Esophagus (tissue), 2 donors: ENCODE measurements at regions not wholly inside any gene's neighbourhood (a gene's known extent, or its start where the extent isn't known, plus 50 kb on each side); places are given as distances from the start of the nearest gene placed in this dataset.
"Not testable (repeated sequence)": the region's sequence is repeated elsewhere in the genome, so short reads cannot be mapped to it uniquely, and the experiment has no call there.

ENCODE experiments used
- H3K27ac ChIP-seq, 2 donors: one replicate each; pipeline ENCODE4 v1.5.1; 2013; ENCODE audit warnings: low read depth in 2 of 2, mild to moderate bottlenecking in 2 of 2, inconsistent platforms in 1 of 2, low read length in 1 of 2, moderate library complexity in 1 of 2
- H3K27me3 ChIP-seq, 2 donors: one replicate each; pipeline ENCODE4 v1.6.1; 2013; ENCODE audit warnings: low read length in 2 of 2, control low read depth in 1 of 2, mild to moderate bottlenecking in 1 of 2; ENCODE audit not compliant: insufficient read depth in 2 of 2, control insufficient read depth in 1 of 2
- H3K36me3 ChIP-seq, 2 donors: one replicate each; pipeline ENCODE4 v1.6.1; 2013; ENCODE audit warnings: low read length in 1 of 2; ENCODE audit not compliant: control insufficient read depth in 2 of 2, insufficient read depth in 2 of 2
- H3K4me1 ChIP-seq, 2 donors: one replicate each; pipeline ENCODE4 v1.6.1; 2013; ENCODE audit warnings: low read length in 1 of 2; ENCODE audit not compliant: control insufficient read depth in 2 of 2, insufficient read depth in 2 of 2
- H3K4me3 ChIP-seq, 2 donors: one replicate each; pipeline ENCODE4 v1.5.1; 2013; ENCODE audit warnings: low read length in 2 of 2, mild to moderate bottlenecking in 2 of 2, low read depth in 1 of 2, moderate library complexity in 1 of 2
- H3K9me3 ChIP-seq, 2 donors: one replicate each; pipeline ENCODE4 v1.6.1; 2013; ENCODE audit warnings: mild to moderate bottlenecking in 2 of 2, low read depth in 1 of 2, low read length in 1 of 2, moderate library complexity in 1 of 2; ENCODE audit not compliant: control insufficient read depth in 2 of 2, insufficient read depth in 1 of 2
- whole genome bisulfite sequencing, 2 donors: extraction: QIAGEN DNeasy Blood & Tissue Kit; methylation state at CpG; one replicate each; pipeline ENCODE4 v1.1.7; 2013; 5-methylcytosine and 5-hydroxymethylcytosine counted together
- donor health status: healthy with polysubstance abuse.
- donor health status: Bipolar disorder and iron deficiency.

DNA sequence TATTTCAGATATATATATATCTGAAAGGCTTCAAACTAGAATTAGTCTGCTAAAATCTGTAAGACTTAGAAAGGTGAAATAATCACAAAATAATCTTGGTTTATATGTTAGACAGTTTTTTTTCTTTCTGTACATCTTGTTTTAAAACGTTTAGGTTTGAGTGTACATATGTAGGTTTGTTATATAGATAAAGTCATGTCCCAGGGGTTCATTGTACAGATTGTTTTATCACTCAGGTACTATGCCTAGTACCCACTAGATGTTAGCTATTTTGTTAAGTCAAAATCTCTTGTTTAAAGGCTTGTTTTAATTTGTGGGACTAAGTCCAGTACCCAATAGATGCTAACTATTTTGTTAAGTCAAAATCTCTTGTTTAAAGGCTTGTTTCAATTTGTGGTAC is 1339.0 kb upstream of the CITED2 start:
- WGBS, 2 donors, result 63 to 64% methylated on average over 1 of the region's 1 CpG
- Histone ChIP-seq H3K4me3 (no peak overlapping the region), H3K27me3 (no peaks in the 10 kb centered on the region), H3K27ac (no peak overlapping the region), H3K9me3 (no peaks in the 10 kb centered on the region), H3K4me1 (no peaks in the 10 kb centered on the region), H3K36me3 (no peaks in the 10 kb centered on the region)

DNA sequence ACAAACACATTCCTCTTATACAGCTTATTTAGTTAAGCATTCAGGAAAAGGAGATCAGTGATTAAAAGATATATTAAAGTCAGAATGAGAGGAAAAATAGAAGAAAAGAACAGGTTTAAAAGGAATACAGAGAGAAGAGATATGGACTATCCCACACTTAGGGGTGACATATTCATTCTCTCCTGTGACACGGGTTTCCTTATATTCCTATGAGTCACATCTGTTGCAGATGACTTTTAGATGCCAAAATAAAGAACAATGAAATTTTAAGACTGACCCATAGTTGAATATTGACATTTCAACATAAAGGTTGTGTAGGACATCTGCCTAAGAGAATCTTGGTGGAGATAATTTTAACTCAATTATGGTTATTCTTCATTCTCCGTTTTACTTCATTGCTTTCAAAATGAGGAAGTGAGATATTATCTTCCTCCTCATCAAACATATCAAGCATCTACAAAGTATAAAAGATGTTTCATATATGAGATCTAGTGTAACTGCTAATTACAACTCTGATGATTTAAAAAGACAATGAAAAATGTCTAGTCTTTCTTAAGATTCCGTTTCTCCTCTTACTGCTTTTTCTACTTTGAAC is 1336.7 kb upstream of the CITED2 start:
- H3K27me3 ChIP-seq, result no peaks in the 10 kb centered on the region
- H3K4me1 ChIP-seq, result no peaks in the 10 kb centered on the region
- H3K36me3 ChIP-seq, result no peaks in the 10 kb centered on the region
- H3K27ac ChIP-seq, result no peak overlapping the region
- H3K9me3 ChIP-seq, result no peaks in the 10 kb centered on the region
- 69% methylated on average over 3 of the region's 3 CpGs for WGBS, 2 donors
- no peak overlapping the region for H3K4me3 ChIP-seq

DNA sequence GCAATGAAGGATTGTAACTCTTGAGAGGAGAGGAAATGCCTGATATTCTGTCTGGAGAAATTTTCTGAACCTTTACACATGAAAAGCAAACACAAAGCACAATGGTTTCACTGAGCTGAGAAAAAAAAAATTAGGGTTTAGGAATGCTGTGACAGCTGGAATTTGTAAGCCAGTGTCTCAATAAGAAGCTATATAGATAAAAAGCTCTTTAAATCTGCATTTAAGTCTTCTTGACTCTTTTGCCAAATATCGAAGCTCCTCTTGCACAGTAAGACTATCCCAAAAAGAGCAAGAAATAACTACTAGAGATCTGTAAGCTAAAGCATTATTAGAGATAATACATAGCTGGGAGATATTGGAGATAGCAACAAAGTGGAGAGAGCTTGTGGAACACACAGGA is 1334.0 kb upstream of the CITED2 start:
- H3K27ac ChIP-seq, result no peak overlapping the region
- 29 to 31% methylated on average over 1 of the region's 1 CpG for WGBS, 2 donors
- H3K36me3 ChIP-seq, result no peaks in the 10 kb centered on the region
- no peaks in the 10 kb centered on the region for H3K27me3 ChIP-seq
- H3K4me1 ChIP-seq, result no peaks in the 10 kb centered on the region
- no peak overlapping the region for H3K4me3 ChIP-seq
- H3K9me3 ChIP-seq, result no peaks in the 10 kb centered on the region

DNA sequence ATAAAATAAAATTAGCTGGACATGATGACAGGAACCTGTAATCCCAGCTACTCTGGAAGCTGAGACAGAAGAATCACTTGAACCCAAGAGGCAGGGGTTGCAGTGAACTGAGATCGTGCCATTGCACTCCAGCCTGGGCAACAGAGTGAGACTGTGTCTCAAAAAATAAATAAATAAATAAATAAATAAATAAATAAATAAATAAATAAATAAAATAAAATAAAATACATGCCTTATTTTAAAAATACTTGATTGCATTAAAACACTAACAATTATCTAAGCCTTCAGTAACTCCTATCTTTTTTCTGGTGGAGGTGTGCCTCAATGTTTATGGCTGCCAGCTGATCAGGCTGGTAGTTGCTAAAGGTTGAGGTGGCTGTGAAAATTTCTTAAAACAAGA is 1329.6 kb upstream of the CITED2 start:
- not testable (repeated sequence) for H3K36me3 ChIP-seq, H3K4me3 ChIP-seq, H3K27ac ChIP-seq, H3K27me3 ChIP-seq, H3K9me3 ChIP-seq, H3K4me1 ChIP-seq
- WGBS, 2 donors, result 86 to 88% methylated on average over 1 of the region's 1 CpG

DNA sequence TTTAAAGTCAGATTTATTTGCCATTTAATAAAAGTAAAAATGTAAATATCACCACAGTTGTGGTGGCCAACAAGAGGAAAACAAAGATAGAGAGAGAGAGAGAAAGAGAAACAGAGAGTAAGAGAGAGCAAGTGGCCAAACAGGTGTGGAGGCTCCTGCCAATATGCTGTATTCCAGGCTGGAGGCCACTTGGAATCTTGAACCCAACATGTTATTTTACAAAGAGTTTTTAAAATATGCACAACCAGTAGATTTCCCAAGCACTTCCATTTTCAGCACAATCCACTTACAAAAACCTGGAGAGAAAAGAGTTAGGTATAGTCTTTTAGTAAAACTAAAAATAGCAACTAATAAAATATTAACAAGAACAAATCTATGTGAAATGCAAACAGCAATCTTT is 1323.1 kb upstream of the CITED2 start:
- H3K36me3 ChIP-seq, result no peaks in the 10 kb centered on the region

DNA sequence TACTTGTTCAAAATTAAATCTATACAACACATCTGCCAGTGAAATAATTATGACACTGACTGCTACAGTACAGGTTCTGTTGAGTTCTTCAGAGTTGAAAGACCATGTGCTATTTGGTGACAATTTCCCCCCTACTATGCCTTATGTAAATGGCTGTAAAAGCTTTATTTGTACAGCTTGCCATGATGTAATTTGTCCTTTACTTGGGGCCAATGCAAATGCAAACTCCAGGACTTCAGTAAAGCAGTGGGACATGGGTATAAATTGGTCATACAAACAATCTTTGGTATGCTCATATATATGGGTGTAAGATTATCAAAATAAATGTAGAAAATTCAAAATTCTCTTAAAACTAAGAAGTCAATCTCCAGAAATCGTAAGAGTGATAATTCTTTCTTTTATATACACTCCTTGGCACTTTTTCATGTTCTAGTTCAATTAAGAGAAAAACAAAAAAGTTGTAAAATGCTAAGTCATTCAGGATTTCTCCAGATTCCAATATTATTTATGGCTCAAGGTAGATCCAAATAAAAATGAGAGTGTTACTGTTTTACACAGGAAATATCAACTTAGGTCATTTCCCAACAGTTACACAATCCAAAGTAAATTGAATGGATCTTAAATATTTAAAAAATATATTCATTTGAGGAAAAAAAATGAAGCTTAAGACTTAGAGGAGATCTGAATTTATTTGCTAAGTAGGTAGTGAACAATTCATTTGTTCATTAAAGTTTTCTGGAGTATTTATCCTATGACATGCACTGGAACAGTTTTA is 1310.5 kb upstream of the CITED2 start:
- H3K36me3 ChIP-seq, result no peaks in the 10 kb centered on the region
- no peaks in the 10 kb centered on the region for H3K9me3 ChIP-seq
- 74 to 79% methylated on average over 1 of the region's 1 CpG for WGBS, 2 donors
- H3K4me1 ChIP-seq, result no peaks in the 10 kb centered on the region
- no peak overlapping the region for H3K4me3 ChIP-seq
- H3K27me3 ChIP-seq, result no peaks in the 10 kb centered on the region
- no peak overlapping the region for H3K27ac ChIP-seq

More for the DNA sequence above, 1323.1 kb upstream of the CITED2 start:
- Histone ChIP-seq H3K4me3 (no peak overlapping the region), H3K27ac (no peak overlapping the region), H3K27me3 (no peaks in the 10 kb centered on the region), H3K4me1 (no peaks in the 10 kb centered on the region), H3K9me3 (peaks cover 0 to 2% of the 10 kb centered on the region in 2 donors)

DNA sequence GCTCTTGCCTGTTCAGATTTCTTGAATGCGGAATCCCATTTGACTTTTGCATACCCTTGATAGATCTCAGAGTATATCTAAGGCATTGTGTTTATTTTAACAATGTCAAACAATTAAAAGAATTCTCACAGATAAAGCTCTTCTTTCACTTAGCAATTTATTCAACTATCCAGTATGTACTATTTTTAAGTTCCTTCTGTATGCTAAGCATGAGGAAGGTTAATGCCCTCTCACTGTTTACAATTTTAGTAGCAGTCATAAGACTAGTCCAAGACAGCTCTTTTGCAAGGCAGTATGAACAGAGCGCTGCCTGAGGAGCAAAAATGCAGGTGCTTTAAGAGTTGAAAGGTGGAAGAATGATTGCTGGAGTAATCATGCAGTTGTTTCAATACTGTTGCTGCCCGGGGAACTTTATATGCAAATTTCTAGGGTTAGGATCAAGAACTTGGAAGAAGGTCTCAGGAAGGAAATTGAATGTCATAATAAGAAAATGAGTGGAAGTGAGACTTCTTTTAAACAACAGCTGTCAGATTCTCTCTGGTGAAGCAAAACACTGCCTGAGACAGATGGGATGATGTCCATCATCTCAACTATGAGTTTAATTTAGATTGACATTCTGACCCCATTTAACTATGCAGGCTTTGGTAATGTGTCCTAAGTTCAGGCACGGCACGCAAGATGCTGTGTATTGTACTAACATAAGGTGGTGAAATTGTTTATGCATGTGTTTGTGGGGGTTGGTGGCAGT is 1303.5 kb upstream of the CITED2 start:
- no peaks in the 10 kb centered on the region for H3K9me3 ChIP-seq
- H3K36me3 ChIP-seq, result no peaks in the 10 kb centered on the region
- 53 to 60% methylated on average over 5 of the region's 5 CpGs for WGBS, 2 donors
- H3K27ac ChIP-seq, result no peak overlapping the region
- no peaks in the 10 kb centered on the region for H3K4me1 ChIP-seq
- no peaks in the 10 kb centered on the region for H3K27me3 ChIP-seq
- H3K4me3 ChIP-seq, result no peak overlapping the region

DNA sequence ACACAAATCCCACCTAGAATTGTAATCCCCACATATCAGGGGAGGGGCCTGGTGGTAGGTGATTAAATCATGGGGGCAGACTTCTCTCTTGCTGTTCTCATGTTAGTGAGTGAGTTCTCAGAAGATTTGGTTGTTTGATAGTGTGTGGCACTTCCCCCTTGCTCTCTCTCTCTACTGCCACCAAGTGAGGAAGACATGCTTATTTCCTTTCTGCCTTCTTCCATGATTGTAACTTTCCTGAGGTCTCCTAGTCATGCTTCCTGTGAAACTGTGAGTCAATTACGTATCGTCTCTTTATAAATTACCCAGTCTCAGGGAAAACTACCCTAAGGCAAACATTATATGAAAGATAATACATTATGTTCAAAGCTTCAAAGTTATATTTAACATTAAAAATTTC is 1297.5 kb upstream of the CITED2 start:
- H3K27me3 ChIP-seq, result no peaks in the 10 kb centered on the region
- no peak overlapping the region for H3K27ac ChIP-seq
- 67 to 72% methylated on average over 2 of the region's 2 CpGs for WGBS, 2 donors
- no peaks in the 10 kb centered on the region for H3K9me3 ChIP-seq
- H3K4me3 ChIP-seq, result no peak overlapping the region
- H3K36me3 ChIP-seq, result no peaks in the 10 kb centered on the region
- no peaks in the 10 kb centered on the region for H3K4me1 ChIP-seq

DNA sequence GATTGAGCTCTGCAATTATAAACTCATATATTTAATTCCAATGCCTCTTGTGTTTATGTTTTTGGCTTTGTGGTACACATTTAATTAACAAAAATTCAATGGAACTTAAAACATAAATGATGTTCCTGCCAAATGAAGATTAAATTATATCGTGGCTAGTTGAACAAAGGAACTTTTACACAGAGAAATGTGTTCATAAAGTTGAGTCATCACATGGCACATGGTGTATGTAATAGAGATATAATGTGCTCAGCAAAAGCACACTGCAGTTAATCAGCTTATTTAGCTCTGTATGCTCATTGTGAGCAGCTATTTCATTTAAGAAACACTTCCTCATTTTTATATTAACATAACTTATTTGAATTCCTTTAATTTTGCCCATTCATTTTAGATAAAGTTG is 1295.6 kb upstream of the CITED2 start:
- WGBS, 2 donors, result 17 to 21% methylated on average over 1 of the region's 1 CpG
- no peak overlapping the region for H3K4me3 ChIP-seq
- no peaks in the 10 kb centered on the region for H3K27me3 ChIP-seq
- no peaks in the 10 kb centered on the region for H3K9me3 ChIP-seq
- H3K27ac ChIP-seq, result no peak overlapping the region
- no peaks in the 10 kb centered on the region for H3K36me3 ChIP-seq
- no peaks in the 10 kb centered on the region for H3K4me1 ChIP-seq
